ENCODE measurements at regions not wholly inside any gene's neighbourhood (a gene's known extent, or its start where the extent isn't known, plus 50 kb on each side); places are given as distances from the start of the nearest gene placed in this dataset.

GRCh38 chr15:93719921-93720351 is 511.4 kb upstream of the MCTP2 start:
- TF ChIP-seq CTCF (IDR thresholded peaks at IDR 0.05; ENCODE audit: insufficient read depth, low read length) (no peak), GABPA (IDR thresholded peaks at IDR 0.05; ENCODE audit: low read depth) (no peak), POLR2AphosphoS5 (IDR thresholded peaks at IDR 0.05; ENCODE audit: low read depth) (no peak), SPI1 (IDR thresholded peaks at IDR 0.05; ENCODE audit: borderline replicate concordance, low read depth) (no peak)

All from HL-60 (cell line).